HepG2 (cell line): ENCODE measurements at regions not wholly inside any gene's neighbourhood (a gene's known extent, or its start where the extent isn't known, plus 50 kb on each side); places are given as distances from the start of the nearest gene placed in this dataset.

Experiments
- ATAC-seq: fragments of 200-7000 bp; cut with Tn5 transposase; 3 replicates; pipeline ENCODE4 v1.9.1; 2020; ENCODE audit warnings: mild to moderate bottlenecking, moderate library complexity
- BruUV-seq: library from RNA; stranded (reverse); fragments of 400-500 nt; replicated peaks from 2 replicates; lab custom pipeline; 2021; lab: Mats Ljungman, UMichigan
- CTCF ChIA-PET: fragments of 300-600 bp; formaldehyde crosslinking; extraction: SDS; loops from one replicate; lab custom pipeline; 2021; ENCODE audit warnings: low total read pairs, inconsistent platforms, low intra/inter-chr PET ratio; lab: Yijun Ruan, JAX
- POLR2A ChIA-PET: fragments of 350-600 bp; sonication (Branson Sonifier 250); formaldehyde crosslinking; loops from one replicate; lab custom pipeline; 2020; ENCODE audit warnings: antibody characterized with exemption, inconsistent platforms; lab: Yijun Ruan, JAX
- DNase-seq: peaks from one replicate; pipeline ENCODE4 v3.0.0-alpha.2; 2015; ENCODE audit warnings: low spot score
- FAIRE-seq: peaks from 3 replicates; lab custom pipeline; 2011; peaks lifted over from hg19 to GRCh38; lab: Jason Lieb, UNC
- H2AFZ ChIP-seq: one replicate; pipeline ENCODE4 v1.6.1; 2011; ENCODE audit warnings: low read length, inconsistent platforms
- H3K27ac ChIP-seq: fragments of 300-600 bp; 3 replicates; pipeline ENCODE4 v1.8.0; 2011; ENCODE audit warnings: mixed run types, mild to moderate bottlenecking, mixed read lengths, low read length, inconsistent platforms; ENCODE audit not compliant: insufficient read depth; ENCODE audit errors: extremely low read length
- H3K27me3 ChIP-seq, 2 experiments: fragments of 200-600 bp in 1 of 2; 2 replicates in 1 of 2; 3 replicates in 1 of 2; pipeline versions ENCODE4 v1.6.0 to v1.8.0; 2011; ENCODE audit warnings: low read length in 2 of 2, mild to moderate bottlenecking in 2 of 2, moderate library complexity in 2 of 2, inconsistent platforms in 1 of 2; ENCODE audit not compliant: insufficient read depth in 2 of 2, control insufficient read depth in 1 of 2
- H3K36me3 ChIP-seq, 2 experiments: fragments of 200-600 bp in 1 of 2; replicated peaks in 1 of 2; 2 replicates in 1 of 2; 3 replicates in 1 of 2; pipeline versions ENCODE4 v1.5.1 to v1.8.0; 2011; ENCODE audit warnings: low read length in 2 of 2, inconsistent platforms in 1 of 2; ENCODE audit not compliant: insufficient read depth in 2 of 2, control insufficient read depth in 1 of 2
- H3K4me1 ChIP-seq: 2 replicates; pipeline ENCODE4 v1.5.1; 2012; ENCODE audit warnings: low read length, inconsistent platforms; ENCODE audit not compliant: insufficient read depth
- H3K4me2 ChIP-seq: 2 replicates; pipeline ENCODE4 v1.6.0; 2011; ENCODE audit warnings: low read depth, low read length, inconsistent platforms
- H3K4me3 ChIP-seq, 3 experiments: fragments of 200-600 bp in 1 of 3; sonication (generic), shearing (Covaris generic) in 1 of 3; replicated peaks in 1 of 3; 2 replicates each; pipeline ENCODE4 v1.5.1; 2011 to 2016; ENCODE audit warnings: low read length in 3 of 3, inconsistent platforms in 2 of 3, low read depth in 2 of 3, mild to moderate bottlenecking in 2 of 3, control low read depth in 1 of 3, mixed read lengths in 1 of 3; ENCODE audit not compliant: insufficient read depth in 1 of 3
- H3K79me2 ChIP-seq: one replicate; pipeline ENCODE4 v1.6.1; 2011; ENCODE audit warnings: low read length, inconsistent platforms; ENCODE audit not compliant: insufficient read depth
- H3K9ac ChIP-seq: 2 replicates; pipeline ENCODE4 v1.6.0; 2011; ENCODE audit warnings: mild to moderate bottlenecking, low read depth, low read length, inconsistent platforms; ENCODE audit not compliant: insufficient read depth
- H3K9me3 ChIP-seq: 2 replicates; pipeline ENCODE4 v1.5.1; 2012; ENCODE audit warnings: mild to moderate bottlenecking, low read length
- H4K20me1 ChIP-seq: 2 replicates; pipeline ENCODE4 v1.6.0; 2011; ENCODE audit warnings: inconsistent platforms, mild to moderate bottlenecking, low read length, moderate library complexity; ENCODE audit not compliant: insufficient read depth
- CHCHD3 ChIP-seq: sonication (generic); formaldehyde crosslinking; IDR thresholded peaks from 2 replicates; pipeline ENCODE4 v1.8.0; 2022; ENCODE audit warnings: mild to moderate bottlenecking, missing genetic modification reagents, moderate library complexity
- CHD2 ChIP-seq: IDR thresholded peaks from 2 replicates; pipeline ENCODE4 v1.6.1; 2011; ENCODE audit warnings: low read depth, low read length, improper control_type of control experiment
- DR1 ChIP-seq: sonication (generic); formaldehyde crosslinking; IDR thresholded peaks from 2 replicates; pipeline ENCODE4 v1.8.0; 2021; ENCODE audit warnings: mild to moderate bottlenecking, missing genetic modification reagents, inconsistent platforms
- GATAD1 ChIP-seq: IDR thresholded peaks from 2 replicates; pipeline ENCODE4 v1.6.1; 2016; ENCODE audit warnings: missing genetic modification reagents, missing compliant biosample characterization
- GLI4 ChIP-seq: sonication (generic); formaldehyde crosslinking; IDR thresholded peaks from 2 replicates; pipeline ENCODE4 v1.5.1; 2020; ENCODE audit warnings: missing genetic modification reagents, mild to moderate bottlenecking, moderate library complexity, borderline replicate concordance
- HNRNPLL ChIP-seq: fragments of 200-400 bp; formaldehyde crosslinking; IDR thresholded peaks from 2 replicates; pipeline ENCODE4 v1.6.1; 2017; ENCODE audit warnings: mild to moderate bottlenecking, low read depth, low read length; ENCODE audit not compliant: poor library complexity, severe bottlenecking
- NR2F1 ChIP-seq, 2 experiments: fragments of 450-650 bp in 1 of 2; formaldehyde crosslinking in 1 of 2; IDR thresholded peaks; 2 replicates each; pipeline versions ENCODE4 v1.5.0 to v1.6.1; 2016 to 2020; ENCODE audit warnings: mild to moderate bottlenecking in 1 of 2, missing compliant biosample characterization in 1 of 2, missing genetic modification reagents in 1 of 2, moderate library complexity in 1 of 2
- RBM22 ChIP-seq: fragments of 200-400 bp; formaldehyde crosslinking; optimal IDR thresholded peaks from 2 replicates; pipeline ENCODE3; 2017; ENCODE audit warnings: mild to moderate bottlenecking, low read length, moderate library complexity
- SATB2 ChIP-seq: sonication (generic); formaldehyde crosslinking; IDR thresholded peaks from 2 replicates; pipeline ENCODE4 v1.5.0; 2020; ENCODE audit warnings: missing genetic modification reagents
- THAP8 ChIP-seq: sonication (generic); formaldehyde crosslinking; IDR thresholded peaks from 2 replicates; pipeline ENCODE4 v1.5.1; 2020; ENCODE audit warnings: missing genetic modification reagents, mild to moderate bottlenecking, borderline replicate concordance
- ZFP90 ChIP-seq: sonication (generic); formaldehyde crosslinking; IDR thresholded peaks from 2 replicates; pipeline ENCODE4 v1.8.0; 2022; ENCODE audit warnings: missing genetic modification reagents, mild to moderate bottlenecking, inconsistent platforms, borderline replicate concordance
- ZNF260 ChIP-seq: sonication (generic); formaldehyde crosslinking; IDR thresholded peaks from 2 replicates; pipeline ENCODE4 v1.4.0; 2020; ENCODE audit warnings: missing genetic modification reagents, low read depth, mild to moderate bottlenecking, borderline replicate concordance
- ZNF430 ChIP-seq: sonication (generic); formaldehyde crosslinking; IDR thresholded peaks from 2 replicates; pipeline ENCODE4 v1.9.0; 2021; ENCODE audit warnings: mild to moderate bottlenecking, missing genetic modification reagents
- ZNF552 ChIP-seq: sonication (generic); formaldehyde crosslinking; IDR thresholded peaks from 2 replicates; pipeline ENCODE4 v1.9.0; 2022; ENCODE audit warnings: missing genetic modification reagents, mild to moderate bottlenecking, borderline replicate concordance
- ZNF773 ChIP-seq: sonication (generic); formaldehyde crosslinking; IDR thresholded peaks from 2 replicates; pipeline ENCODE4 v1.4.0; 2020; ENCODE audit warnings: missing genetic modification reagents, borderline replicate concordance
- ZNF792 ChIP-seq: IDR thresholded peaks from 2 replicates; pipeline ENCODE4 v1.6.1; 2016
- ZSCAN12 ChIP-seq: sonication (generic); formaldehyde crosslinking; IDR thresholded peaks from 2 replicates; pipeline ENCODE4 v1.9.0; 2021; ENCODE audit warnings: mild to moderate bottlenecking, missing genetic modification reagents
- WGBS: methylation state at CpG from one replicate; pipeline ENCODE4 v1.1.6; 2017; ENCODE audit warnings: low lambda C conversion rate; 5-methylcytosine and 5-hydroxymethylcytosine counted together
- in situ Hi-C: cut with HindIII; loops from 2 replicates; pipeline ENCODE4 v1.10.0; 2017; ENCODE audit warnings: low pct_unique_long_range_greater_than_20kb; ENCODE audit not compliant: extremely low pct_ligation_motif_present
- intact Hi-C: fragments of 100-400 bp; cut with micrococcal nuclease; formaldehyde crosslinking; loops from one replicate; pipeline ENCODE4 v1.10.0; 2022; ENCODE audit not compliant: unreplicated experiment

DNA sequence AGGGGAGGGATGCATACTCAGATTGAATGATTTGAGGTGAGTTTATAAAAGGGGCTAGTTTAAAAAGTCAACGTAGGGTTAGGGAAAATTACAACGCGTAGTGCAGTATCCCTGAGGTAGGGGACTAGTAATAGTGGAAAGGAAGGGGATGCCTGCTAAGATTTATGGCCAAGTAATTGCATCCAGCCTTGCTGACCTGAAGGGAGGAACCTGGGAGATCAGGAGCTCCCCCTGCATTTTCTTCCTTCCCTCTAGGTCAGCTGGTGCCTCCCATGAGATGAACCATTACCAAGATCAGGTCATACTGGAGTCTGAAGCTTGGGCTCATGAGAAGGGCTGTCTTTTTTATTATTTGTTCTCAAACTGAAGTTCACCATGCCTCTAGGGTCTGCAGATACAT lies 606.6 kb downstream of the TMEM114 start:
- Histone ChIP-seq H3K4me1 (no peaks in the 10 kb centered on the region), H3K4me3 (no peak overlapping the region), H3K27ac (no peak overlapping the region), H3K9me3 (no peaks in the 10 kb centered on the region), H3K79me2 (no peaks in the 10 kb centered on the region), H4K20me1 (no peaks in the 10 kb centered on the region), H3K9ac (no peak overlapping the region), H3K4me2 (no peak overlapping the region), H3K36me3 (no peaks in the 10 kb centered on the region), H2AFZ (no peak overlapping the region), H3K27me3 (no peaks in the 10 kb centered on the region)
- WGBS: under 1% methylated on average over 3 of the region's 3 CpGs
- intact Hi-C loops (no loop called here), in situ Hi-C loops (no loop called here)
- no peak for TF ChIP-seq ZNF792 (CRISPR knock-in tag)
- no peak for TF ChIP-seq SATB2 (CRISPR knock-in tag)
- TF ChIP-seq ZSCAN12 (CRISPR knock-in tag): no peak
- TF ChIP-seq RBM22: no peak
- TF ChIP-seq THAP8 (CRISPR knock-in tag): no peak
- no peak for TF ChIP-seq ZFP90 (CRISPR knock-in tag)
- TF ChIP-seq GLI4: no peak
- TF ChIP-seq CHD2: no peak
- no peak for TF ChIP-seq ZNF260 (CRISPR knock-in tag)
- no peak for TF ChIP-seq NR2F1 (CRISPR knock-in tag; IDR thresholded peaks at IDR 0.05)
- no peak for TF ChIP-seq DR1 (CRISPR knock-in tag)
- no peak for TF ChIP-seq HNRNPLL
- no peak for TF ChIP-seq ZNF430 (CRISPR knock-in tag)
- TF ChIP-seq CHCHD3 (CRISPR knock-in tag): no peak
- TF ChIP-seq ZNF773 (CRISPR knock-in tag): no peak
- TF ChIP-seq GATAD1: no peak
- TF ChIP-seq ZNF552 (CRISPR knock-in tag): no peak
- DNase-seq: no peak
- ATAC-seq: no peak
- no peak for FAIRE-seq
- no TSS peak for BruUV-seq
- CTCF ChIA-PET: no interaction called here
- POLR2A ChIA-PET: no interaction called here
